AG09319 (cell line): ENCODE measurements at regions not wholly inside any gene's neighbourhood (a gene's known extent, or its start where the extent isn't known, plus 50 kb on each side); places are given as distances from the start of the nearest gene placed in this dataset.

ENCODE experiments used
- DNase-seq: peaks from one replicate; pipeline ENCODE4 v3.0.0-alpha.2; 2010; ENCODE audit warnings: low read depth; ENCODE audit errors: extremely low read depth
- CTCF ChIP-seq: IDR thresholded peaks from 2 replicates; pipeline ENCODE4 v1.5.1; 2011; ENCODE audit warnings: low read depth, mild to moderate bottlenecking, inconsistent platforms, low read length, moderate library complexity

DNA sequence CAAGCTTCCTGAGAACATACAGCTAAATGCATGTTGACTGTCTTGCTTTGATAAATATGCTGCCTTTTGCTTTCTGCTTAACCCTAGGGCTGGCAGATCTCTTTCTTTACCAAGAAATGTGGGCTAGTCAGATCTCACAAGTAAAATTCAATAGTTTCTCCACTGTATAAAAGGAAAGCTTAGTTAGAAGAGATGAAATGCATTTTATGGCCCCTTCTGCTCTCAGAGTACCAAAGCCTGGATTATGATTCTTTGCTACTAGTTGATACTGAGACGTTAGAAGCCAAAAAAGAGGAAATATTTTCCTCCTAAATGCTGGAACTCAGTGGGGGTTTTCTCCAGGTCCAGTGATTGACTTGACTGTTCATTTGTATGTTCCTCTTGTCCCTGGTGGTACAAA, 552.7 kb downstream of the SNAPC1 start:
- TF ChIP-seq CTCF, result no peak
- no peak for DNase-seq

DNA sequence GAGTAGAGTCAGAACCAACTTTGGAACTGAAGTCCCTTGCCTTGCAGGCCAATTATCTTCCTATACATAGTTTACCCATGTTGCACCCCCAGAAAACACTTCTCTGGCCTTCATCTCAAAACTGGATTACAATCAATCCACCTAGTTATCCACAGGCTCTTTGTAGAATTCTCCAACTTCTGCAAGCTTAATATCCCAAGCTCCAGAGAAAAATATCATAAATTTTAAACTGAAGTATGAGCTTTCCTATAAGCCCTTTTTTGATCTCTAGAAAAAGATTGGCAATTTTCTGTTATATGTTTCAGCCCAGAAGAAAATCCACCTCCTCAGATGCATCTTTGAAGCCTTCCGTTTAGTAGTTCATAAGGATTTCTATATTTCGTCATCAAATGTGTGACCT, 553.4 kb downstream of the SNAPC1 start:
- TF ChIP-seq CTCF, result no peak

GRCh38 chr14:62322216-62322615, 560.0 kb downstream of the SNAPC1 start:
- DNase-seq, result no peak
- no peak for TF ChIP-seq CTCF

More for the DNA sequence above, 553.4 kb downstream of the SNAPC1 start:
- no peak for DNase-seq

DNA sequence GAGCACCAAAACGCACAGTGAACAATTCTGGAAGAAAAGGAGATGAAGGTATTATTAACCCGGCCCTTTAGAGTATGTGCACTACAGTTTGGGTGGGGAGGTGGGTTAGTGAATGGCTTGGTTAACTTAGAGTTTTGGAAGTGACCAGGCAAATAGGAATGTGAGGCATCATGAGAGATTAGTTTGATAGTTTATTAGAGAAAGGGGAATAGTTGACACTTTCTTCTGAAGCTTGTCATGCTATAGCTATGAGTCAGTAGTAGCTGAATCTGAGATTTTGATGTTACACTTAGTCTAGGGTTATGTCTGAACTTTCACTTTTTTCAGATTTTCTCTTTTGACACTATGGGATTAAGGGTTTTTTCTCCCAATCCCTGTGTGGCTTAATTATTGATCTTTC, 567.2 kb downstream of the SNAPC1 start:
- no peak for DNase-seq
- no peak for TF ChIP-seq CTCF

GRCh38 chr14:62347562-62348011, 585.4 kb downstream of the SNAPC1 start:
- no peak for TF ChIP-seq CTCF
- DNase-seq, result no peak

- no peak for DNase-seq
- TF ChIP-seq CTCF, result no peak
Measured at GRCh38 chr14:62357362-62357761, 595.1 kb downstream of the SNAPC1 start.

DNA sequence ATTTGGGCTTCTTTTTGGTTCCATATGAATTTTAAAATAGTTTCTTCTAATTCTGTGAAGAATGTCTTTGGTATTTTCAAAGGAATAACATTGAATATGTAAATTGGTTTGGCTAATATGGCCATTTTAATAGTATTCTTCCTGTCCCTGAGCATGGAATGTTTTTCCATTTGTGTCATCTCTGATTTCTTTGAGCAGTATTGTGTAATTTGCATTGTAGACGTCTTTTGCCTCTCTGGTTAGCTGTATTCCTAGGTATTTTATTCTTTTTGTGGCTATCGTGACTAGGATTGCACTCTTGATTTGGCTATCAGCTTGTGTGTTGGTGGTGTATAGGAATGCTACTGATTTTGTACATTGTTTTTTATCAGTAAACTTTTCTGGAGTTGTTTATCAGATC, 601.9 kb downstream of the SNAPC1 start:
- TF ChIP-seq CTCF, result no peak
- no peak for DNase-seq
